Thoracic aorta (tissue), 2 donors: ENCODE measurements at regions not wholly inside any gene's neighbourhood (a gene's known extent, or its start where the extent isn't known, plus 50 kb on each side); places are given as distances from the start of the nearest gene placed in this dataset.

ENCODE experiments used
- ATAC-seq: fragments of 150-250 bp; one replicate; pipeline ENCODE4 v1.8.0; 2017; ENCODE audit warnings: low read depth; ENCODE audit not compliant: insufficient number of reproducible peaks, low FRiP score
- DNase-seq: peaks from one replicate; pipeline ENCODE4 v3.0.0-alpha.2; 2020; ENCODE audit warnings: low spot score
- H3K27ac ChIP-seq, 2 donors: fragments of 200-600 bp; sonication (generic); 1 replicate in 1 of 2; 2 replicates in 1 of 2; pipeline ENCODE4 v1.5.1; 2016; ENCODE audit warnings: mild to moderate bottlenecking in 2 of 2, moderate library complexity in 2 of 2
- H3K27me3 ChIP-seq: fragments of 200-600 bp; sonication (generic); replicated peaks from 2 replicates; pipeline ENCODE4 v1.6.0; 2016; ENCODE audit warnings: mild to moderate bottlenecking; ENCODE audit not compliant: insufficient read depth
- H3K36me3 ChIP-seq: fragments of 200-600 bp; sonication (generic); one replicate; pipeline ENCODE4 v1.5.1; 2016
- H3K4me1 ChIP-seq, 2 donors: fragments of 200-600 bp; sonication (generic); 1 replicate in 1 of 2; 2 replicates in 1 of 2; pipeline versions ENCODE4 v1.5.1 to v1.6.0; 2016; ENCODE audit warnings: low read depth in 2 of 2, mild to moderate bottlenecking in 1 of 2; ENCODE audit not compliant: control insufficient read depth in 1 of 2
- H3K4me3 ChIP-seq: fragments of 200-600 bp; sonication (generic); 2 replicates; pipeline ENCODE4 v1.5.1; 2016; ENCODE audit warnings: mild to moderate bottlenecking
- H3K9me3 ChIP-seq: fragments of 200-600 bp; sonication (generic); 2 replicates; pipeline ENCODE4 v1.5.1; 2016
- CTCF ChIP-seq: fragments of 200-600 bp; sonication (generic); IDR thresholded peaks from one replicate; pipeline ENCODE4 v1.5.1; 2019; ENCODE audit warnings: antibody characterized with exemption

- no peak overlapping the region for H3K4me3 ChIP-seq
- no peak overlapping the region for H3K27ac ChIP-seq
- no peak for TF ChIP-seq CTCF
- peaks cover 0 to 6% of the 10 kb centered on the region in 2 donors for H3K4me1 ChIP-seq
- DNase-seq (no peak), ATAC-seq (no peak)
- no peaks in the 10 kb centered on the region for H3K9me3 ChIP-seq
- no peaks in the 10 kb centered on the region for H3K27me3 ChIP-seq
- no peaks in the 10 kb centered on the region for H3K36me3 ChIP-seq
Measured at GRCh38 chr3:79884354-79884753, 116.6 kb upstream of the ROBO1 start.

GRCh38 chr3:79881431-79881830, 113.6 kb upstream of the ROBO1 start:
- TF ChIP-seq CTCF: no peak
- Histone ChIP-seq H3K4me3 (no peak overlapping the region), H3K27me3 (no peaks in the 10 kb centered on the region), H3K4me1 (peaks cover 0 to 6% of the 10 kb centered on the region in 2 donors), H3K9me3 (no peaks in the 10 kb centered on the region), H3K36me3 (no peaks in the 10 kb centered on the region), H3K27ac (no peak overlapping the region)
- DNase-seq: no peak
- ATAC-seq: no peak

- Histone ChIP-seq H3K27ac (no peak overlapping the region), H3K27me3 (no peaks in the 10 kb centered on the region), H3K9me3 (no peaks in the 10 kb centered on the region), H3K4me3 (no peak overlapping the region), H3K4me1 (peaks cover 0 to 6% of the 10 kb centered on the region in 2 donors), H3K36me3 (no peaks in the 10 kb centered on the region)
- DNase-seq (no peak), ATAC-seq (no peak)
- TF ChIP-seq CTCF: no peak
Measured at GRCh38 chr3:79878708-79879107, 110.9 kb upstream of the ROBO1 start.

GRCh38 chr3:79874646-79875045, 106.8 kb upstream of the ROBO1 start:
- Histone ChIP-seq H3K27me3 (no peaks in the 10 kb centered on the region), H3K27ac (no peak overlapping the region), H3K4me3 (no peak overlapping the region), H3K9me3 (no peaks in the 10 kb centered on the region), H3K36me3 (no peaks in the 10 kb centered on the region), H3K4me1 (peaks cover 7 to 22% of the 10 kb centered on the region in 2 donors)
- ATAC-seq: no peak
- DNase-seq: no peak
- TF ChIP-seq CTCF: no peak

- no peak for TF ChIP-seq CTCF
- Histone ChIP-seq H3K27ac (no peak overlapping the region), H3K4me1 (peaks cover 7 to 22% of the 10 kb centered on the region in 2 donors), H3K36me3 (no peaks in the 10 kb centered on the region), H3K4me3 (no peak overlapping the region), H3K27me3 (no peaks in the 10 kb centered on the region), H3K9me3 (no peaks in the 10 kb centered on the region)
- DNase-seq (no peak), ATAC-seq (no peak)
Measured at GRCh38 chr3:79872483-79872882, 104.7 kb upstream of the ROBO1 start.
